Omental fat pad (tissue), 3 donors: ENCODE measurements at regions not wholly inside any gene's neighbourhood (a gene's known extent, or its start where the extent isn't known, plus 50 kb on each side); places are given as distances from the start of the nearest gene placed in this dataset.

Source experiments
- ATAC-seq: fragments of 150-250 bp; one replicate; pipeline ENCODE4 v1.9.1; 2016; ENCODE audit warnings: mild to moderate bottlenecking, moderate library complexity; ENCODE audit not compliant: low FRiP score
- DNase-seq: peaks from one replicate; pipeline ENCODE4 v3.0.0-alpha.2; 2019; ENCODE audit warnings: low spot score
- TF ChIP-seq, protein P1 (sequence below), 3 donors: fragments of 450-650 bp; IDR thresholded peaks; one replicate each; pipeline ENCODE4 v1.5.1; 2016 to 2017; ENCODE audit warnings: antibody characterized with exemption in 3 of 3, mild to moderate bottlenecking in 3 of 3, moderate library complexity in 2 of 3

DNA sequence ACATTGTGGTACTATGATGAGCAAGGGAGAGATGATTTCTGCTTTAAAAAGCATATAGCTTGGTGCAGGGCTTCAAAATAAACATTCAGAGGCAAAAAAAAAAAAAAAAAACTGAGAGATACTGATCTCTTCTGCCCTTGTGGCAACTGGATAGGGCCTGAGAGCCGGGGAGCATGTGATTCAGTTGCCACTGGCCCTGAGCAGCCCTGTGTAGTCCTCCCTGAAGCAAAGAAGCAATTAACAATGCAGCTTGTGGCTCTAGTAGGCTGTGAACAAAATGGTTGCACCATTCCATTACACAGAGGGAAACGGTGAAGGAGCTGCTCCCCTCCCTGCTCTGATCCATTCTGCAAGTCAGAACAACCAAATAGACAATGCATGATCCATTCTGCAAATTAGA lies 347.5 kb upstream of the DAB2 start:
- TF ChIP-seq, protein P1, sequence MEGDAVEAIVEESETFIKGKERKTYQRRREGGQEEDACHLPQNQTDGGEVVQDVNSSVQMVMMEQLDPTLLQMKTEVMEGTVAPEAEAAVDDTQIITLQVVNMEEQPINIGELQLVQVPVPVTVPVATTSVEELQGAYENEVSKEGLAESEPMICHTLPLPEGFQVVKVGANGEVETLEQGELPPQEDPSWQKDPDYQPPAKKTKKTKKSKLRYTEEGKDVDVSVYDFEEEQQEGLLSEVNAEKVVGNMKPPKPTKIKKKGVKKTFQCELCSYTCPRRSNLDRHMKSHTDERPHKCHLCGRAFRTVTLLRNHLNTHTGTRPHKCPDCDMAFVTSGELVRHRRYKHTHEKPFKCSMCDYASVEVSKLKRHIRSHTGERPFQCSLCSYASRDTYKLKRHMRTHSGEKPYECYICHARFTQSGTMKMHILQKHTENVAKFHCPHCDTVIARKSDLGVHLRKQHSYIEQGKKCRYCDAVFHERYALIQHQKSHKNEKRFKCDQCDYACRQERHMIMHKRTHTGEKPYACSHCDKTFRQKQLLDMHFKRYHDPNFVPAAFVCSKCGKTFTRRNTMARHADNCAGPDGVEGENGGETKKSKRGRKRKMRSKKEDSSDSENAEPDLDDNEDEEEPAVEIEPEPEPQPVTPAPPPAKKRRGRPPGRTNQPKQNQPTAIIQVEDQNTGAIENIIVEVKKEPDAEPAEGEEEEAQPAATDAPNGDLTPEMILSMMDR (IDR thresholded peaks at IDR 0.05), result no peak
- DNase-seq (no peak), ATAC-seq (no peak)

DNA sequence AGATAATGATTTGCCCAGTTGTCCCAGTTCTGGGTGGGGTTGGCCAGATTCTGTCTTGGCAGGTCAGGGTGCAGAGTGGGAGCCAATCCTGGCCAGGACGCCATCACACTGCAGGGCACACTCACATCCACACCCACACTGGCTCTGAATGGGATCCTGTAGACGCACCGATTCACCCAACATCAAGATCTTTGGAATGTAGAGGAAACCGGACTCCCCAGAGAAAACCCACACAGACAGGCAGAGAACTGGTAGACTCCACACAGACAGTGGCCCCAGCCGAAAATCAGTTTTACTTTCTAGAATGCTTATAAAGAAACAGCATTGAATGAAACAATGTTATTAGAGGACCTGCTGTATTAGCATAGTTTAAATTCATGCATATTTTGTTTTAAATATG lies 343.1 kb upstream of the DAB2 start:
- ATAC-seq, result no peak
- DNase-seq, result no peak
- TF ChIP-seq, protein P1 (IDR thresholded peaks at IDR 0.05), result no peak

DNA sequence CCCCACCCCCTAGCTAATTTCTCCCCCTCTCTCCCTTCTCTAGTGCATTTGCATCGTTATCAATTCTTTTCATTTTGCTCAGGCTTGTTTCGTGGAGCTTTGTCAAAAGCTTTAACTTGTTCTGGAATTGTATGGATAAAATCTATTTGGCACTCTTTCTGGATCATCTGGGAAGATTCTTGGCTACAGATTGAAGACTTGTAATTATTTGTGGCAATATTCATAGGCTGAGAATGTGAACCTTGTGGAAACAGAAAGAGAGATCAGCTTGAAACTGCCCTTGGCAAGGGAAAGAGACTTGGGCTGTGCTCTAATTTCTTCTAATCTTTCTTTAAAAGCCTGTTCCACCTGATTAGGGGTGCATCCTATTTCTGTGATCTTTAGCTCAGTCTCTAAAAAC lies 340.6 kb upstream of the DAB2 start:
- DNase-seq (no peak), ATAC-seq (no peak)
- TF ChIP-seq, protein P1 (IDR thresholded peaks at IDR 0.05), result no peak

DNA sequence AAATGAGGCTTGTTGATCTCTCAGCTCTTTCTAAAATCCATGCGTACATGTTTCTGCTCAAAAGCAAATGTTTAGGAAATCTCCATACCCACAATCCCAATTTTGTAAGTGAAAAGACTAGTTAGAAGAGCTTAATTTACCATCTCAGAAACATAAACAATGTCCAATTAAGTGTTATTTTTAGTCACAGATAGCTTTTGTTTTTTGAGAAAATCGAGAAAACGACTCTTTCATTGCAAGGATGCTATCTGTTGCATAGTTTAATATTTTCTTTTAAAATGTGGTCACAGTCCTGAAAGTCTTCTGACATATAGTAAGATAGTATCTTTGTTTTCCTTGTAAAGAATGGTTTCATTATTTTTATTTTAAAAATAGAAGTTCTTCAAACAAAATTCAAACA lies 338.0 kb upstream of the DAB2 start:
- ATAC-seq (no peak), DNase-seq (no peak)
- TF ChIP-seq, protein P1 (IDR thresholded peaks at IDR 0.05), result no peak

DNA sequence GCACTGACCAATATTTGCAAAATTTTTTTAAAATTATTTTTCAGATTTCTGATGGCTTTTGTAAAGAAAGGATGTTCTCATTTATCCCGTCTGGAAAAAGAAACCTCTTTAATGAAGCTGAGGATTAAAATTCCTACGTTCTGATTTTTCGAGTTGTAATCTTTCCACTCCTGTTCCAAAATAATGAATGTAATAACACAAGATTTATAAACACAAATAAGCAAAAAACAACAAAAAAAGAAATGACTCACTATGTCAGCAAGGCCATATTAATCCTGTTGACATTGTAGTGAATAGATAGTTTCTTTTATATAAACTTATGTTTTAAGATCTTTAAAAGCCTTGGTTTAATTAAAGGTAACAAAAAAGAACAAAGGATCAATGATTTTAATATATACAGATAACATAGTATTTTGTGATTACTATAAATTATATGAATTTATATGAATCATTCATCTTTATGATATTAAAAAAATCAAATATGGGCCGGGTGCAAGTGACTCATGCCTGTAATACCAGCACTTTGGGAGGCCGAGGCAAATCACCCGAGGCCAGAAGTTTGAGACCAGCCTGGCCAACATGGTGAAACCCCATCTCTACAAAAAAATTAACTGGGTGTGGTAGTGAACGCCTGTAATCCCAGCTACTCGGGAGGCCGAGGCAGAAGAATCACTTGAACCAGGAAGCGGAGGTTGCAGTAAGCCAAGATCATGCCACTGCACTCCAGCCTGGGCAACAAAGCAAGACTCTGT lies 336.6 kb upstream of the DAB2 start:
- ATAC-seq (no peak), DNase-seq (no peak)
- TF ChIP-seq, protein P1 (IDR thresholded peaks at IDR 0.05), result no peak

DNA sequence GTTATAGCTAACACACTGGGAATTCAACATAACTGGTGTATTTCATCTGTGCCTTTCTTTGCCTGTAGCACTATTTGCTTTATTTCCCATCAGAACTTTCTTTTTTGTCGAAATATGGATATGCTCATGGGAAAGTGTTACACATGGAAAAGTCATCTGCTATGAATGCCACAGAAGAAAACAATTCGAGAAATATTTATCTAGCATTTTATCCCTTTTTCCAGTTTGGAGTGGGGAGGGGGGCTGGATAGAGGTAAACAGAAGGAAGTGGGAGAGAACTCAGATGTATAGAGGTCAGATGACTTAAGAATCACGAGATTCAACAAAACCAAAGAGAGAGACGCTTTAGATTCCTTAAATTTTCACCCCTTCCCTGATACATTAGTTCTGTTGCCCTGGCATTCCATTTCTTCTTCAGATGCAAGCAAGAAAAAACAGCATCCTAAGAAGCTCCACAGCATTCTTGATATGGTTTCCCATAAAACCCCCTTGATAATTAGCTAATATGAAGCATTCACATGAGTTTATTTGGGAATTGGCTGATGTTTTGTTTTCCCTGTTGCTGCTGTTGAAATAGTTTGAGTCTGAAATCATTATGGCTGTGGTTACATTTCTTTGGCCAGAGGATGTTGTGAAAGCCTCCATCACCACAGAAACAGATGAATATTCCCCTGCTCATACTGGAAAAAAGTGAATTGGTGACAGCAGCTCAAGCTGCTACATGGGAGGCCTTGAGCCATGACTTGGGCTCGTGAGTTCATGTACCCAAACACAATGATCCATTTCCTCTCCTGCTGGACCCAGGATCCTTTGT lies 335.8 kb upstream of the DAB2 start:
- TF ChIP-seq, protein P1 (IDR thresholded peaks at IDR 0.05), result no peak
- ATAC-seq (no peak), DNase-seq (no peak)
